ENCODE measurements at regions not wholly inside any gene's neighbourhood (a gene's known extent, or its start where the extent isn't known, plus 50 kb on each side); places are given as distances from the start of the nearest gene placed in this dataset.

DNA sequence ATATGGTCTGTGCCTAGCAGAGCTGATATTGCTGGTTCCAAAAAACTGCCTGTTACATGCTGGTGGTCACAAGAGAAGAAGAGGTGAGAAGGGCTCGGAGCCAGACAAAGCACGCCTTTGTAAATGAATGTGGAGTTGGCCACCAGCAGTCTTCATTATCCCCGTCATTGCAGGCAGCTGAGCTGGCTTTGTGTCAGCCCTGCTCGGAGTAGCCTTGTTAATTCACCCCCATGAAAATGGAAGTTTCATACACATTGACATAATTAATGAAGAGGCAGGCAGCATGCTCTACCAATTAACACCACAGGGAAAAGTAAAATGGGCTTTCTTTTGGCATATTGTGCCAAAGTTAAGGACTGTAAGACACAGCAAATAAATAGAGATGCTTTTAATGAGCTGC is 113.7 kb upstream of the RBFOX1 start:
- TF ChIP-seq, protein P1, sequence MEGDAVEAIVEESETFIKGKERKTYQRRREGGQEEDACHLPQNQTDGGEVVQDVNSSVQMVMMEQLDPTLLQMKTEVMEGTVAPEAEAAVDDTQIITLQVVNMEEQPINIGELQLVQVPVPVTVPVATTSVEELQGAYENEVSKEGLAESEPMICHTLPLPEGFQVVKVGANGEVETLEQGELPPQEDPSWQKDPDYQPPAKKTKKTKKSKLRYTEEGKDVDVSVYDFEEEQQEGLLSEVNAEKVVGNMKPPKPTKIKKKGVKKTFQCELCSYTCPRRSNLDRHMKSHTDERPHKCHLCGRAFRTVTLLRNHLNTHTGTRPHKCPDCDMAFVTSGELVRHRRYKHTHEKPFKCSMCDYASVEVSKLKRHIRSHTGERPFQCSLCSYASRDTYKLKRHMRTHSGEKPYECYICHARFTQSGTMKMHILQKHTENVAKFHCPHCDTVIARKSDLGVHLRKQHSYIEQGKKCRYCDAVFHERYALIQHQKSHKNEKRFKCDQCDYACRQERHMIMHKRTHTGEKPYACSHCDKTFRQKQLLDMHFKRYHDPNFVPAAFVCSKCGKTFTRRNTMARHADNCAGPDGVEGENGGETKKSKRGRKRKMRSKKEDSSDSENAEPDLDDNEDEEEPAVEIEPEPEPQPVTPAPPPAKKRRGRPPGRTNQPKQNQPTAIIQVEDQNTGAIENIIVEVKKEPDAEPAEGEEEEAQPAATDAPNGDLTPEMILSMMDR (IDR thresholded peaks at IDR 0.05; ENCODE audit: low read depth, low read length), result no peak
- no peak for TF ChIP-seq EZH2phosphoT487 (IDR thresholded peaks at IDR 0.05; ENCODE audit: low read depth)
